Uterus (tissue), 3 donors: ENCODE measurements at regions not wholly inside any gene's neighbourhood (a gene's known extent, or its start where the extent isn't known, plus 50 kb on each side); places are given as distances from the start of the nearest gene placed in this dataset.
"Not testable (repeated sequence)": the region's sequence is repeated elsewhere in the genome, so short reads cannot be mapped to it uniquely, and the experiment has no call there.

ENCODE experiments used
- DNase-seq, 2 donors: peaks; one replicate each; pipeline ENCODE4 v3.0.0-alpha.2; 2019 to 2020
- H3K27ac ChIP-seq, 2 donors: fragments of 200-600 bp; sonication (generic); 1 replicate in 1 of 2; 2 replicates in 1 of 2; pipeline ENCODE4 v1.5.1; 2016 to 2018
- H3K27me3 ChIP-seq, 2 donors: fragments of 200-600 bp; sonication (generic); one replicate each; pipeline ENCODE4 v1.5.1; 2018 to 2019; ENCODE audit warnings: control low read depth in 1 of 2
- H3K36me3 ChIP-seq, 2 donors: fragments of 200-600 bp; sonication (generic); one replicate each; pipeline ENCODE4 v1.5.1; 2019; ENCODE audit warnings: control low read depth in 1 of 2
- H3K4me1 ChIP-seq, 2 donors: fragments of 200-600 bp; sonication (generic); one replicate each; pipeline ENCODE4 v1.5.1; 2018 to 2019; ENCODE audit warnings: control low read depth in 1 of 2
- H3K4me3 ChIP-seq, 2 donors: fragments of 200-600 bp; sonication (generic); 1 replicate in 1 of 2; 2 replicates in 1 of 2; pipeline ENCODE4 v1.5.1; 2018 to 2019; ENCODE audit warnings: mild to moderate bottlenecking in 1 of 2
- H3K9me3 ChIP-seq, 2 donors: fragments of 200-600 bp; sonication (generic); one replicate each; pipeline ENCODE4 v1.5.1; 2019; ENCODE audit warnings: control low read depth in 1 of 2
- POLR2A ChIP-seq, 2 donors: fragments of 450-650 bp; IDR thresholded peaks; one replicate each; pipeline ENCODE4 v1.6.1; 2016; ENCODE audit warnings: antibody characterized with exemption in 2 of 2, mild to moderate bottlenecking in 1 of 2, moderate library complexity in 1 of 2
- intact Hi-C: fragments of 100-400 bp; cut with DNase I; formaldehyde crosslinking; loops from one replicate; pipeline ENCODE4 v1.15.1; 2023; ENCODE audit warnings: low total_unique reads
- TF ChIP-seq, protein P1 (sequence below), 4 experiments: fragments of 200-600 bp in 2 of 4; fragments of 450-650 bp in 2 of 4; sonication (generic) in 2 of 4; IDR thresholded peaks; one replicate each; pipeline ENCODE4 v1.5.1; 2016 to 2019; ENCODE audit warnings: antibody characterized with exemption in 4 of 4, mild to moderate bottlenecking in 2 of 4, moderate library complexity in 1 of 4
- donor health status: DM: yes; HTN: yes; CAD: no.

DNA sequence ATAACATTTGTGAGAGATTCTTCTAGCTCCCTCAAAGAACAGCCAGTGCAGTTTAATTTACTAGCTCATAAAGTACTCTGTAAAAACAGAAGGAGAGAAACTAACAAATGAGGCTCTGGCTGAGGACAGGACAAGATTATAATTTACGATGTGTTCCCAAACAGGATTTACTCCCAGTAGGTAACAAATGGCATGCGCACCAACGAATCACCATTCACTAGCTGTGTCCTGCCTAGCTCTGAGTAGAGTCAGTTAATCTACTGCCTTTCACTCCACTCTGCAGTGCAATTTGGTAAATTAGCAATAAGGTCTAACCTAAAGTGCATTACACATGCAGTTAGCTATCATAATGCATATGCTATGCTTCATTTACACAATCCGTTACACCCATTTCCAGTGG lies 497.4 kb upstream of the CCNG1 start:
- H3K36me3 ChIP-seq: no peaks in the 10 kb centered on the region
- intact Hi-C loops: no loop called here
- no peaks in the 10 kb centered on the region for H3K4me1 ChIP-seq

DNA sequence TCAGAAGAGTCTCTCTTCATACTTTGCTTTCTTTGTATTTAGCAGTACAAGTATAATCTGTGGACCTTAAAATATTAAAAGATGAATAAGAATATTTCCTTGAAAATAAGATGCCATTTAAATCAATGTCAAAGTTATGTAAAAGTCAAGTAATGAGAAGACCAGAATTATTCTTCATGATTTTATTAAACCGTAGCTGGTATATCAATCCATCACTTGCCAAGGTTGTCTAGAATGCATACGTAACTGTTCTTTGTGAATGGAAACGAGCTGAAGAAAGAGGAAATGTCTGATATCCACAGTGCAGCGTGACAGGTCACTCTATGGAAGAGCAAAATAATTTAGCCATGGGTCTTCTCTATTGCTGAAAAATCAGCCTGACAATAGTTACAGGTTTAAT lies 488.7 kb upstream of the CCNG1 start:
- Histone ChIP-seq H3K27me3 (no peaks in the 10 kb centered on the region), H3K27ac (no peak overlapping the region), H3K36me3 (no peaks in the 10 kb centered on the region), H3K9me3 (no peaks in the 10 kb centered on the region), H3K4me3 (no peak overlapping the region), H3K4me1 (no peaks in the 10 kb centered on the region)
- intact Hi-C loops: no loop called here
- no peak for DNase-seq
- TF ChIP-seq POLR2A (IDR thresholded peaks at IDR 0.05): no peak
- TF ChIP-seq, protein P1, sequence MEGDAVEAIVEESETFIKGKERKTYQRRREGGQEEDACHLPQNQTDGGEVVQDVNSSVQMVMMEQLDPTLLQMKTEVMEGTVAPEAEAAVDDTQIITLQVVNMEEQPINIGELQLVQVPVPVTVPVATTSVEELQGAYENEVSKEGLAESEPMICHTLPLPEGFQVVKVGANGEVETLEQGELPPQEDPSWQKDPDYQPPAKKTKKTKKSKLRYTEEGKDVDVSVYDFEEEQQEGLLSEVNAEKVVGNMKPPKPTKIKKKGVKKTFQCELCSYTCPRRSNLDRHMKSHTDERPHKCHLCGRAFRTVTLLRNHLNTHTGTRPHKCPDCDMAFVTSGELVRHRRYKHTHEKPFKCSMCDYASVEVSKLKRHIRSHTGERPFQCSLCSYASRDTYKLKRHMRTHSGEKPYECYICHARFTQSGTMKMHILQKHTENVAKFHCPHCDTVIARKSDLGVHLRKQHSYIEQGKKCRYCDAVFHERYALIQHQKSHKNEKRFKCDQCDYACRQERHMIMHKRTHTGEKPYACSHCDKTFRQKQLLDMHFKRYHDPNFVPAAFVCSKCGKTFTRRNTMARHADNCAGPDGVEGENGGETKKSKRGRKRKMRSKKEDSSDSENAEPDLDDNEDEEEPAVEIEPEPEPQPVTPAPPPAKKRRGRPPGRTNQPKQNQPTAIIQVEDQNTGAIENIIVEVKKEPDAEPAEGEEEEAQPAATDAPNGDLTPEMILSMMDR (IDR thresholded peaks at IDR 0.05): no peak

More for the DNA sequence above, 497.4 kb upstream of the CCNG1 start:
- H3K27me3 ChIP-seq: no peaks in the 10 kb centered on the region
- H3K9me3 ChIP-seq: no peaks in the 10 kb centered on the region
- TF ChIP-seq, protein P1 (IDR thresholded peaks at IDR 0.05): no peak
- TF ChIP-seq POLR2A (IDR thresholded peaks at IDR 0.05): no peak
- no peak overlapping the region for H3K27ac ChIP-seq
- no peak for DNase-seq
- H3K4me3 ChIP-seq: no peak overlapping the region

DNA sequence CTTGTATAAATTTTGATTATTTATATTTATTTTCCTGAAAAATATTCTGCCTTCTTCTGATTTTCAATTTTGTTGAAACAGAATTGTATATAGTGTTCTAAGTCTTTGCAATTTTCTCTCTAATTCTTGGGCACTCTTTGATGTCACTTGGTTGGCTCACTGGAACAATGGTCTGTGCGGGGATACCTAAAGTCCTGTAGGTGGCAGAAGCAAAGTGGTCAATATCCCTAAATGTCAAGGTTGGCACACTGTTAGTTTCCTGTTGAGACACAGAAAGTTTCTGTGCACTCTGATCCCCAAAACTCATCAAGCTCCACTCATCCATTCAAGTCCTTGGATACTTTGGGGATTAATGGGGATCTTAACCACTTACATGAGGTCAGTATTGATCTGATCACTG lies 480.8 kb upstream of the CCNG1 start:
- Histone ChIP-seq H3K27ac (no peak overlapping the region), H3K36me3 (no peaks in the 10 kb centered on the region), H3K27me3 (no peaks in the 10 kb centered on the region), H3K9me3 (no peaks in the 10 kb centered on the region), H3K4me3 (no peak overlapping the region), H3K4me1 (no peaks in the 10 kb centered on the region)
- no peak for TF ChIP-seq POLR2A (IDR thresholded peaks at IDR 0.05)
- TF ChIP-seq, protein P1 (IDR thresholded peaks at IDR 0.05): no peak
- intact Hi-C loops: no loop called here
- DNase-seq: no peak

DNA sequence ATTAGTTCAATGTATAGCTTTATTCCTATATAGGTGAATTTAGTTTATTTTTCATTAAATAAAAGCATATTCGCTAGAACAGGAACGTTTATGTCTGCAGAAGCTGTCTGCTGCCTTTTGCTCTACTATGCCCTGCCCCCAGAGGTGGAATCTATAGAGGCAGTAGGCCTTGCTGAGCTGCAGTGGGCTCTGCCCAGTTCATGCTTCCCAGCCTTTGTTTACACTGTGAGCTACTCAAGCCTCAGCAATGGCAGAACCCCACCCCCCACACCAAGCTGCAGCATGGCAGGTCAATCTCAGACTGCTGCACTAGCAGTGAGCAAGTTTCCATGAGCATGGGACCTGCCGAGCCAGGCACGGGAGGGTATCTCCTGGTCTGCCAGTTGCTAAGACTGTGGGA lies 473.3 kb upstream of the CCNG1 start:
- intact Hi-C loops, H3K4me1 ChIP-seq, DNase-seq, H3K27me3 ChIP-seq, H3K27ac ChIP-seq, H3K4me3 ChIP-seq, H3K36me3 ChIP-seq, H3K9me3 ChIP-seq: not testable (repeated sequence)

DNA sequence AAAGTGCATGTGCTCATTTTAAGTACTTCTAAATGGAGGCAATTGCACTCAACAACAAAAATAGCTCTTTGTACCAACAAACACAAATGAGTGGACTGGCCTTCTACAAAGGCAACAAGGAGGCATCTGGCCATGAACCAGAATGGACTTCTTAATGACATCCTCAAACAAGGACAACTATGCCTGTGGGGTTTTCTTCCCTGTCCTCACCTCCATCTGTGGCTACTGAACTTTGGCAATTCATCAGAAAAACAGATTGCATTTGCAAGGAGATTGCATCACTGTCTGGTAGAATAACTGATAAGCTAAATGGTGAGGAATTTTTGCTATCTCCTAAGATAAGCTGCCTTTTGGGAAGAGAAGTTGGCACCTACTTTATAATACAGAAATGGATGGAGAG lies 447.3 kb upstream of the CCNG1 start:
- Histone ChIP-seq H3K4me3 (no peak overlapping the region), H3K36me3 (no peaks in the 10 kb centered on the region), H3K4me1 (no peaks in the 10 kb centered on the region), H3K27me3 (no peaks in the 10 kb centered on the region), H3K27ac (no peak overlapping the region), H3K9me3 (no peaks in the 10 kb centered on the region)
- TF ChIP-seq, protein P1 (IDR thresholded peaks at IDR 0.05): no peak
- no peak for TF ChIP-seq POLR2A (IDR thresholded peaks at IDR 0.05)
- DNase-seq: no peak
- intact Hi-C loops: no loop called here

DNA sequence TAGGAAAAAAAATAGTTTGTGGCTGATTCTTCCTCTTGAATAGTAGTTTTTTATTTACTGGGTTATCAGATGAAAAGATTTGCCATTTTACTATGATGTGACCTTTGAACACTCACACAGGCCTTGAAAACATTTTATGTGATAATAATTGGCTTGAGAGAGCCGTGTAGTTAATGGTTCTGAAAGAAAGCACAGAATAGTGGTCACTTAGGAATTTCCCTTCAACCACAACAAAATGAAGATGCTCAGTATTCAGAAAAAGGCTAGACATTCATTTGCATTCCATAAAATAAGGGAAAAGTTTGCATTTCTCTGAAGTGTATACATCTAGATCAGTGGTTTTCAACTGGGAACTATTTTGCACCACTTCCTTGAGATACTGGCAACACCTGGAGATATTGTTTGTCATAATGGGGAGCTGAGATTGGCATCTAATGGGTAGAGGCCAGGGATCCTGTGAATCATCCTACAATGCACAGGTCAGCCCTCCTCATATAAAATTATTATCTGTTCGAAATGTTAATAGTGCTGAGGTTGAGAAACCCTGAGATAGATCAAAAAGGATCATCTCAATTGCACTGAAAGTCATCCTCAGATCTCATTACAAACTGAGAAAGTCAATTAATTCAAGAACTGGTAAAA lies 446.4 kb upstream of the CCNG1 start:
- Histone ChIP-seq H3K27ac (no peak overlapping the region), H3K36me3 (no peaks in the 10 kb centered on the region), H3K27me3 (no peaks in the 10 kb centered on the region), H3K9me3 (no peaks in the 10 kb centered on the region), H3K4me3 (no peak overlapping the region), H3K4me1 (no peaks in the 10 kb centered on the region)
- no peak for DNase-seq
- TF ChIP-seq POLR2A (IDR thresholded peaks at IDR 0.05): no peak
- TF ChIP-seq, protein P1 (IDR thresholded peaks at IDR 0.05): no peak
- intact Hi-C loops: no loop called here
